Ascending aorta (tissue), 2 donors: ENCODE measurements at regions not wholly inside any gene's neighbourhood (a gene's known extent, or its start where the extent isn't known, plus 50 kb on each side); places are given as distances from the start of the nearest gene placed in this dataset.

Source experiments
- DNase-seq, 2 donors: peaks; one replicate each; pipeline ENCODE4 v3.0.0-alpha.2; 2019; ENCODE audit warnings: low spot score in 2 of 2
- H3K27ac ChIP-seq, 2 donors: fragments of 200-600 bp; sonication (generic); one replicate each; pipeline ENCODE4 v1.5.1; 2016 to 2017; ENCODE audit warnings: mild to moderate bottlenecking in 1 of 2
- H3K27me3 ChIP-seq: fragments of 200-600 bp; sonication (generic); one replicate; pipeline ENCODE4 v1.5.1; 2017
- H3K36me3 ChIP-seq, 2 donors: fragments of 200-600 bp; sonication (generic); one replicate each; pipeline ENCODE4 v1.5.1; 2016
- H3K4me1 ChIP-seq, 2 donors: fragments of 200-600 bp; sonication (generic); one replicate each; pipeline ENCODE4 v1.5.1; 2016 to 2017; ENCODE audit warnings: mild to moderate bottlenecking in 1 of 2
- H3K4me3 ChIP-seq, 2 donors: fragments of 200-600 bp; sonication (generic); one replicate each; pipeline ENCODE4 v1.5.1; 2016 to 2017; ENCODE audit warnings: mild to moderate bottlenecking in 1 of 2
- H3K9me3 ChIP-seq, 2 donors: fragments of 200-600 bp; sonication (generic); one replicate each; pipeline ENCODE4 v1.5.1; 2016
- intact Hi-C: fragments of 100-400 bp; cut with DNase I; formaldehyde crosslinking; loops from one replicate; pipeline ENCODE4 v1.15.1; 2023
- TF ChIP-seq, protein P1 (sequence below), 3 experiments: fragments of 200-600 bp in 2 of 3; fragments of 450-650 bp in 1 of 3; sonication (generic) in 2 of 3; IDR thresholded peaks; one replicate each; pipeline ENCODE4 v1.5.1; 2016 to 2019; ENCODE audit warnings: antibody characterized with exemption in 3 of 3, mild to moderate bottlenecking in 1 of 3, moderate library complexity in 1 of 3

DNA sequence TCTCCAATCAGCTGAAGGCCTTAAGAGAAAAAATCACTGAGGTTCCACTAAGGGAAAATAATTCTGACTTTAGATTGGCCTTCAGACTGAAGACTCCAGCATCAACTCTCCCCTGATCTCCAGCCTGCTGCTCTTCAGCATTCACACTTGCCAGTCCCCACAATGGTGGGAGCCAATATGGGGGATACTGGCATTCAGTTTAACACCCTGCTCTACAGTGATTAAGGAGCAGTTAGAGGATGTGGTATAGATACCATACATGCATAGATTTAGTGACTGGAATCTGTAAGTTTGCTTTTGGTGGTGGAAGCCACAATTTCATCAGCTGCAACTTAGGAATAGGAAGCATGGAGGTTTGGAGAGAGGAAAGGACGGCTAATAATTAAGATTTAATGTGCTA, 2017.7 kb upstream of the CDH6 start:
- H3K4me3 ChIP-seq, result no peak overlapping the region
- H3K36me3 ChIP-seq, result no peaks in the 10 kb centered on the region
- no peaks in the 10 kb centered on the region for H3K9me3 ChIP-seq
- TF ChIP-seq, protein P1, sequence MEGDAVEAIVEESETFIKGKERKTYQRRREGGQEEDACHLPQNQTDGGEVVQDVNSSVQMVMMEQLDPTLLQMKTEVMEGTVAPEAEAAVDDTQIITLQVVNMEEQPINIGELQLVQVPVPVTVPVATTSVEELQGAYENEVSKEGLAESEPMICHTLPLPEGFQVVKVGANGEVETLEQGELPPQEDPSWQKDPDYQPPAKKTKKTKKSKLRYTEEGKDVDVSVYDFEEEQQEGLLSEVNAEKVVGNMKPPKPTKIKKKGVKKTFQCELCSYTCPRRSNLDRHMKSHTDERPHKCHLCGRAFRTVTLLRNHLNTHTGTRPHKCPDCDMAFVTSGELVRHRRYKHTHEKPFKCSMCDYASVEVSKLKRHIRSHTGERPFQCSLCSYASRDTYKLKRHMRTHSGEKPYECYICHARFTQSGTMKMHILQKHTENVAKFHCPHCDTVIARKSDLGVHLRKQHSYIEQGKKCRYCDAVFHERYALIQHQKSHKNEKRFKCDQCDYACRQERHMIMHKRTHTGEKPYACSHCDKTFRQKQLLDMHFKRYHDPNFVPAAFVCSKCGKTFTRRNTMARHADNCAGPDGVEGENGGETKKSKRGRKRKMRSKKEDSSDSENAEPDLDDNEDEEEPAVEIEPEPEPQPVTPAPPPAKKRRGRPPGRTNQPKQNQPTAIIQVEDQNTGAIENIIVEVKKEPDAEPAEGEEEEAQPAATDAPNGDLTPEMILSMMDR (IDR thresholded peaks at IDR 0.05), result no peak
- intact Hi-C loops, result no loop called here
- no peaks in the 10 kb centered on the region for H3K4me1 ChIP-seq
- no peaks in the 10 kb centered on the region for H3K27me3 ChIP-seq
- DNase-seq, result no peak
- H3K27ac ChIP-seq, result no peak overlapping the region

DNA sequence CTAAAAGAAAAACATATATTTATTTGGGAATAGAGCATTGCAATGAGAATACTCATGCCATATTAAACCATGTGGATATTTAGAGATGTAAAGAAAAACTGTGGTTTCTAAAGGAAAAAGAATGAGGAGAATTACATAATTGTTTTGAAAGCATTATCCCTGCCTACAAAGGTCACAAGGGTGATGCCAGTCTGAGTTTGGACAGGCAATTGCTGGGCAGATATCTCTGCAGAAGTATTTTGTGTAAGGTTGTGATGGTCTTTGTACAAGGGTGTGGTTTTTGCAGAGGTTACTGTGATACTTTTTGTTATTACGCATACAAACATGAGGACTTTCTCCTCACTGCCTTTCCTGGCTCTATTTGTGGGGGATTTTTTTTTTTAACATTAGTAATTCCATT, 2022.9 kb upstream of the CDH6 start:
- Histone ChIP-seq H3K4me1 (no peaks in the 10 kb centered on the region), H3K9me3 (no peaks in the 10 kb centered on the region), H3K4me3 (no peak overlapping the region), H3K27me3 (no peaks in the 10 kb centered on the region), H3K36me3 (no peaks in the 10 kb centered on the region), H3K27ac (no peak overlapping the region)
- DNase-seq, result no peak
- intact Hi-C loops, result no loop called here
- TF ChIP-seq, protein P1 (IDR thresholded peaks at IDR 0.05), result no peak

DNA sequence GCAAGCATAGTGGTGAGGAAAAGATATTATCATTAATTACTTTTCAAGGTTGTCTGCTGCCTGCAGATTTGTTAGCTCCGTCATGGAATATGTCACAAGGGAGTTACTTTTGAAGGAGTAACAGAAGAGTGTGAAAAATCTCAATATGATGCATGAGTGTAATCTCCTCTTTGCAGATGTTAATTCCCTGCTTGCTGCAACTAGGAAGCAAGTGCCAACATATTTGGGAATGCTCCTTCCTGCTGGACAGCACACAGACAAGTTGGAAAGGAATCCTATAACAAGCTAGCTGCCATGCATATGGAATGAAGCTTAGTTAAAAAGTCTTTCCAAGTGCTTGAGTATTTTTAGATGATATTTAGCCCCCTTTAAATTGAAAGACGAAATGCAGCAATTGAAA, 2023.6 kb upstream of the CDH6 start:
- no peak for DNase-seq
- Histone ChIP-seq H3K4me3 (no peak overlapping the region), H3K4me1 (no peaks in the 10 kb centered on the region), H3K36me3 (no peaks in the 10 kb centered on the region), H3K27ac (no peak overlapping the region), H3K27me3 (no peaks in the 10 kb centered on the region), H3K9me3 (no peaks in the 10 kb centered on the region)
- intact Hi-C loops, result no loop called here
- TF ChIP-seq, protein P1 (IDR thresholded peaks at IDR 0.05), result no peak

DNA sequence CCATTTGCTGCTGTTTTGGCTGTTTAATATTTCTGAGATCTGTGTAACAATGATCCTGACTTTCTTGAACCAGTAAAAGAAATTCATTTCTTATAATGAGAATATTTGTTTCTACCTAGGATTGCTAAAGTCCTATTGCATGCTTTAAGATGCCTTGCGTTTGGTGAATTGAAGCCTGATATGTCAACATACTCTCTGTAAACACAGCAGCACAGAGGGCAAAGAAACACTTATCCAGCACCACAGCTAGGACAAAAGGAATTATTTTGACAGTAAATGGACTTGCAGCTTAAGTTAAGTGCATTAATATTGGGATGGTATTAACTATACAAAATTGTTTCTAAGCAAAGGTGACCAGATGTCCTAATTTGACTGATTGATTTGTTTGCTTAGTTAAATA, 2031.2 kb upstream of the CDH6 start:
- DNase-seq, result no peak
- no peaks in the 10 kb centered on the region for H3K9me3 ChIP-seq
- TF ChIP-seq, protein P1 (IDR thresholded peaks at IDR 0.05), result no peak
- no peak overlapping the region for H3K27ac ChIP-seq
- H3K27me3 ChIP-seq, result no peaks in the 10 kb centered on the region
- H3K4me1 ChIP-seq, result no peaks in the 10 kb centered on the region
- no peaks in the 10 kb centered on the region for H3K36me3 ChIP-seq
- no peak overlapping the region for H3K4me3 ChIP-seq
- intact Hi-C loops, result no loop called here

DNA sequence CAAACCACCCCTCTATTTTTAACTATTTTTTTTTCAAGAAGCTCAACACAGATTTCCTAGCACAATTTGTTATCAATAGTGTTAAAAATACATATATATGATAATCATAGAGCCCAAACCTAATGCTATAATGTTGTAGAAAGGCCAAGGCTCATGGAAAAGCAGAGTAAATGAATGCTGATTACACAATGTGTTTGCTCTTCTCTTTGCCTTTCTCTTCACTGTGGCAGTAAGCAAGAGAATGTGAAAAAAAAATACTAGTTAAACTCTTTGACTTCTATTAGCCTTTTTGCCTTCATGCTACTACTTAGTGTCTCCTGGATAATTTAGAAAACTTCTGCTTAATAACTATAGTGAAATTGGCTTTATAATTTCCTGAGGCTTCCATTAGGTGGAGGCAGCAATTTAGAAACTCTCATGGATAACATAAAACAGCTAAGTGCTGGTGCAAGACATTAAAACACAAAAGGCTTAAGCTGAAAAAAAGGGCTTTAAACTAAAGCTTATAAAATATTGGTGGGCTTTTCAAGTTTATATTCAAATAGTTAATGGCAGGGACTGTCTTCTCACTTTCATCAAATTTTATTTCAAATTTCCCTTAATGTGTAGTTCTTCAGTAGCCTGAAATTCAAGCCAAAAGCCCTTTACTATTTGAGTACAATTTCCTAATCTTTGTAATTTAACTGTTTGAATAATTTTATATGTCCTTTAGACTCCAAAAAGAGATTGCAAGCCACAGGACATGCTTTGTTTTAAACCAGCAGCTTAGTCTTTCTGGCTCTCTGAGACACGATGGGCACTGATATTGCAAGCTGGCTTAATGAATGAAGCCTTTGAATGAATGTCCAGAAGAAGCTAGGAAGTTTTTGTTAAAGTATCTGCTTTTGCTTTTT, 2031.8 kb upstream of the CDH6 start:
- no peak overlapping the region for H3K4me3 ChIP-seq
- DNase-seq, result no peak
- intact Hi-C loops, result no loop called here
- H3K36me3 ChIP-seq, result no peaks in the 10 kb centered on the region
- no peaks in the 10 kb centered on the region for H3K27me3 ChIP-seq
- TF ChIP-seq, protein P1 (IDR thresholded peaks at IDR 0.05), result no peak
- H3K9me3 ChIP-seq, result no peaks in the 10 kb centered on the region
- no peaks in the 10 kb centered on the region for H3K4me1 ChIP-seq
- no peak overlapping the region for H3K27ac ChIP-seq
